PC-3 (cell line): ENCODE measurements at regions not wholly inside any gene's neighbourhood (a gene's known extent, or its start where the extent isn't known, plus 50 kb on each side); places are given as distances from the start of the nearest gene placed in this dataset.

ENCODE experiments used
- ATAC-seq: fragments of 200-7000 bp; cut with Tn5 transposase; 2 replicates; pipeline ENCODE4 v1.9.1; 2020; ENCODE audit warnings: mild to moderate bottlenecking, moderate library complexity
- BruUV-seq: library from RNA; stranded (reverse); fragments of 400-500 nt; replicated peaks from 2 replicates; lab custom pipeline; 2021; lab: Mats Ljungman, UMichigan
- CTCF ChIA-PET: fragments of 300-600 bp; sonication (Branson Sonifier 250); formaldehyde crosslinking; loops from one replicate; lab custom pipeline; 2022; ENCODE audit warnings: antibody characterized with exemption; lab: Charles Lee
- POLR2A ChIA-PET: fragments of 300-600 bp; sonication (Branson Sonifier 250); formaldehyde crosslinking; loops from one replicate; lab custom pipeline; 2022; ENCODE audit warnings: antibody characterized with exemption; ENCODE audit not compliant: unreplicated experiment; lab: Charles Lee
- DNase-seq: peaks from one replicate; pipeline ENCODE4 v3.0.0-alpha.2; 2015
- H2AFZ ChIP-seq: fragments of 300-600 bp; sonication (generic); 2 replicates; pipeline ENCODE4 v1.6.0; 2016; ENCODE audit warnings: antibody characterized with exemption, low read length
- H3F3A ChIP-seq: fragments of 300-600 bp; sonication (generic); one replicate; pipeline ENCODE4 v1.6.0; 2017; ENCODE audit warnings: antibody characterized with exemption, low read length, control low read depth, mild to moderate bottlenecking; ENCODE audit not compliant: unreplicated experiment
- H3K27ac ChIP-seq: fragments of 300-600 bp; sonication (generic); 2 replicates; pipeline ENCODE4 v1.5.1; 2016; ENCODE audit warnings: mild to moderate bottlenecking, low read length
- H3K27me3 ChIP-seq: fragments of 300-600 bp; sonication (generic); 2 replicates; pipeline ENCODE4 v1.6.1; 2016; ENCODE audit warnings: low read length, mixed read lengths
- H3K36me3 ChIP-seq: fragments of 300-600 bp; sonication (generic); 2 replicates; pipeline ENCODE4 v1.6.1; 2016; ENCODE audit warnings: low read depth, mixed run types, low read length, mixed read lengths
- H3K4me1 ChIP-seq: fragments of 300-600 bp; sonication (generic); 2 replicates; pipeline ENCODE4 v1.5.1; 2016; ENCODE audit warnings: low read length; ENCODE audit not compliant: insufficient read depth
- H3K4me2 ChIP-seq: fragments of 300-600 bp; sonication (generic); 2 replicates; pipeline ENCODE4 v1.6.0; 2016; ENCODE audit warnings: low read length
- H3K4me3 ChIP-seq: fragments of 300-600 bp; sonication (generic); 2 replicates; pipeline ENCODE4 v1.5.1; 2016; ENCODE audit warnings: mild to moderate bottlenecking, low read length, mixed read lengths
- H3K79me2 ChIP-seq: fragments of 300-600 bp; sonication (generic); 2 replicates; pipeline ENCODE4 v1.6.1; 2017; ENCODE audit warnings: low read length, mixed read lengths
- H3K9ac ChIP-seq: fragments of 300-600 bp; sonication (generic); 2 replicates; pipeline ENCODE4 v1.6.0; 2016; ENCODE audit warnings: mild to moderate bottlenecking, low read length
- H3K9me2 ChIP-seq: fragments of 300-600 bp; sonication (generic); replicated peaks from 2 replicates; pipeline ENCODE4 v1.6.1; 2016; ENCODE audit warnings: mixed run types, low read length, mixed read lengths
- H3K9me3 ChIP-seq: fragments of 300-600 bp; sonication (generic); 2 replicates; pipeline ENCODE4 v1.6.1; 2016; ENCODE audit warnings: low read length, mixed read lengths
- H4K20me1 ChIP-seq: fragments of 300-600 bp; sonication (generic); 2 replicates; pipeline ENCODE4 v1.6.1; 2016; ENCODE audit warnings: low read length, mixed read lengths
- CTCF ChIP-seq: fragments of 300-600 bp; sonication (generic); conservative IDR thresholded peaks from 2 replicates; pipeline ENCODE4 v1.5.1; 2017; ENCODE audit warnings: antibody characterized with exemption, low read depth, mild to moderate bottlenecking, low read length
- EZH2 ChIP-seq: fragments of 300-600 bp; sonication (generic); IDR thresholded peaks from one replicate; pipeline ENCODE4 v1.6.1; 2017; ENCODE audit warnings: antibody characterized with exemption, mild to moderate bottlenecking, low read length; ENCODE audit not compliant: unreplicated experiment
- EZH2phosphoT487 ChIP-seq: fragments of 300-600 bp; sonication (generic); IDR thresholded peaks from 2 replicates; pipeline ENCODE4 v1.6.1; 2018; ENCODE audit warnings: mild to moderate bottlenecking, antibody characterized with exemption, low read length, borderline replicate concordance
- intact Hi-C: fragments of 100-400 bp; cut with micrococcal nuclease; formaldehyde crosslinking; loops from 2 replicates; pipeline ENCODE4 v1.9.0; 2023

- Histone ChIP-seq H4K20me1 (no peaks in the 10 kb centered on the region), H3K9me3 (no peaks in the 10 kb centered on the region), H3K36me3 (no peaks in the 10 kb centered on the region), H3K27me3 (no peaks in the 10 kb centered on the region), H3K79me2 (no peaks in the 10 kb centered on the region), H3K27ac (no peak overlapping the region), H2AFZ (no peak overlapping the region), H3K4me2 (no peak overlapping the region), H3K9ac (no peak overlapping the region), H3F3A (no peaks in the 10 kb centered on the region), H3K4me1 (no peaks in the 10 kb centered on the region), H3K9me2 (no peaks in the 10 kb centered on the region), H3K4me3 (no peak overlapping the region)
- TF ChIP-seq CTCF (no peak), EZH2phosphoT487 (no peak)
- intact Hi-C loops = no loop called here
- no TSS peak for BruUV-seq
- no peak for ATAC-seq
- ChIA-PET CTCF (no interaction called here), POLR2A (no interaction called here)
- DNase-seq = no peak
Observed at GRCh38 chr21:25139414-25139813, 467.9 kb downstream of the MRPL39 start.

- DNase-seq (peak; percentile 14), ATAC-seq (peak; percentile 38; the same call in 1 of the 2 replicates)
- no peaks in the 10 kb centered on the region for H3F3A ChIP-seq
- H3K9ac ChIP-seq = no peak overlapping the region
- no peak overlapping the region for H3K4me3 ChIP-seq
- no peaks in the 10 kb centered on the region for H3K4me1 ChIP-seq
- intact Hi-C loops = no loop called here
- ChIA-PET POLR2A (interaction anchor here (0.6 kb wide), 1 partner anchor 345 kb away, joined by 4 read pairs; no protein-coding TSS in a partner anchor), CTCF (no interaction called here)
- no peaks in the 10 kb centered on the region for H3K36me3 ChIP-seq
- H2AFZ ChIP-seq = no peak overlapping the region
- no peaks in the 10 kb centered on the region for H3K9me2 ChIP-seq
- TF ChIP-seq EZH2phosphoT487 (no peak), EZH2 (no peak), CTCF (no peak)
- H4K20me1 ChIP-seq = no peaks in the 10 kb centered on the region
- H3K27ac ChIP-seq = no peak overlapping the region
- H3K4me2 ChIP-seq = no peak overlapping the region
- no peaks in the 10 kb centered on the region for H3K79me2 ChIP-seq
- no peaks in the 10 kb centered on the region for H3K9me3 ChIP-seq
- H3K27me3 ChIP-seq = no peaks in the 10 kb centered on the region
- no TSS peak for BruUV-seq
Observed at GRCh38 chr21:25133939-25134338, 473.3 kb downstream of the MRPL39 start.

- intact Hi-C loops = no loop called here
- H4K20me1 ChIP-seq = no peaks in the 10 kb centered on the region
- POLR2A ChIA-PET = no interaction called here
- H3K36me3 ChIP-seq = no peaks in the 10 kb centered on the region
- no peaks in the 10 kb centered on the region for H3K4me1 ChIP-seq
- H3K27me3 ChIP-seq = no peaks in the 10 kb centered on the region
- H3K4me2 ChIP-seq = no peak overlapping the region
- no peak overlapping the region for H2AFZ ChIP-seq
- no peaks in the 10 kb centered on the region for H3K79me2 ChIP-seq
- H3K9ac ChIP-seq = no peak overlapping the region
- BruUV-seq = no TSS peak
- no peak for TF ChIP-seq EZH2
- TF ChIP-seq EZH2phosphoT487 = no peak
- TF ChIP-seq CTCF = no peak
- CTCF ChIA-PET = no interaction called here
- H3K4me3 ChIP-seq = no peak overlapping the region
- ATAC-seq (no peak), DNase-seq (no peak)
- H3F3A ChIP-seq = no peaks in the 10 kb centered on the region
- no peaks in the 10 kb centered on the region for H3K9me3 ChIP-seq
- no peak overlapping the region for H3K27ac ChIP-seq
- H3K9me2 ChIP-seq = no peaks in the 10 kb centered on the region
Observed at GRCh38 chr21:25127811-25128210, 479.5 kb downstream of the MRPL39 start.
